ENCODE measurements at regions not wholly inside any gene's neighbourhood (a gene's known extent, or its start where the extent isn't known, plus 50 kb on each side); places are given as distances from the start of the nearest gene placed in this dataset.
"Not testable (repeated sequence)": the region's sequence is repeated elsewhere in the genome, so short reads cannot be mapped to it uniquely, and the experiment has no call there.

- 8 to 13% (median 10%) methylated on average over 17 to 25 of the region's 43 CpGs for WGBS, 4 donors
- peak in 3 of 7 donors; percentile 37 to 65 (median 45) for DNase-seq
- H3K36me3 ChIP-seq (replicated peaks in 1 of 2); intact Hi-C loops (cut with DNase I); H3K27me3 ChIP-seq; H3K9me3 ChIP-seq (replicated peaks in 1 of 3): not testable (repeated sequence)
- Histone ChIP-seq H3K4me1 (replicated peaks in 1 of 2) (peaks cover 6 to 20% of the 10 kb centered on the region in 2 donors), H3K4me3 (peak overlapping the region in 1 of 4 donors; percentile 50), H3K27ac (peak overlapping the region in 4 of 5 donors; percentile 52 to 91 (median 82))
- peak in 1 of 6 experiments; percentile 17 for TF ChIP-seq CTCF (IDR thresholded peaks at IDR 0.05)
These were observed 103.7 kb downstream of the OR2B2 start for GRCh38 chr6:27808242-27809066.

GRCh38 chr6:27807441-27808241, 104.6 kb downstream of the OR2B2 start:
- H3K27me3 ChIP-seq; intact Hi-C loops (cut with DNase I); H3K36me3 ChIP-seq (replicated peaks in 1 of 2); H3K9me3 ChIP-seq (replicated peaks in 1 of 3): not testable (repeated sequence)
- peak; percentile 46 to 85 for TF ChIP-seq POLR2A (IDR thresholded peaks at IDR 0.05)
- DNase-seq: peak; percentile 72 to 95 (median 87)
- Histone ChIP-seq H3K27ac (peak overlapping the region; percentile 8 to 91 (median 76)), H3K4me3 (peak overlapping the region in 2 of 4 donors; percentile 45 to 50), H3K4me1 (replicated peaks in 1 of 2) (peaks cover 6 to 20% of the 10 kb centered on the region in 2 donors)
- WGBS, 4 donors: 0 to 1% (median 1%) methylated on average over 29 to 43 of the region's 43 CpGs

- Histone ChIP-seq H3K9me3 (replicated peaks in 1 of 3) (no peaks in the 10 kb centered on the region), H3K4me3 (peak overlapping the region in 2 of 4 donors; percentile 45 to 50), H3K27me3 (no peaks in the 10 kb centered on the region), H3K27ac (peak overlapping the region; percentile 8 to 91 (median 76)), H3K4me1 (replicated peaks in 1 of 2) (peaks cover 6 to 20% of the 10 kb centered on the region in 2 donors), H3K36me3 (replicated peaks in 1 of 2) (no peaks in the 10 kb centered on the region)
- intact Hi-C loops (cut with DNase I): no loop called here
- WGBS, 4 donors: 3 to 6% (median 6%) methylated on average over 17 to 19 of the region's 19 CpGs
- TF ChIP-seq POLR2A (IDR thresholded peaks at IDR 0.05) (no peak), CTCF (IDR thresholded peaks at IDR 0.05) (no peak)
- peak in 2 of 7 donors; percentile 45 to 61 for DNase-seq
These were observed 105.2 kb downstream of the OR2B2 start for GRCh38 chr6:27806981-27807440.

GRCh38 chr6:27805347-27805746, 106.8 kb downstream of the OR2B2 start:
- DNase-seq: no peak
- H3K27ac ChIP-seq: no peak overlapping the region
- 87 to 93% (median 90%) methylated on average over 2 of the region's 2 CpGs for WGBS, 4 donors

More at GRCh38 chr6:27805347-27805746, 106.8 kb downstream of the OR2B2 start:
- H3K4me1 ChIP-seq (replicated peaks in 1 of 2): peaks cover 6 to 10% of the 10 kb centered on the region in 2 donors
- H3K4me3 ChIP-seq: no peak overlapping the region
- no peak for TF ChIP-seq POLR2A (IDR thresholded peaks at IDR 0.05)
- no peak for TF ChIP-seq CTCF (IDR thresholded peaks at IDR 0.05)
- no peaks in the 10 kb centered on the region for H3K27me3 ChIP-seq
- H3K9me3 ChIP-seq (replicated peaks in 1 of 3): no peaks in the 10 kb centered on the region
- H3K36me3 ChIP-seq (replicated peaks in 1 of 2): no peaks in the 10 kb centered on the region
- intact Hi-C loops (cut with DNase I): no loop called here

Data from adrenal gland (tissue), 9 donors.